K562 (cell line): ENCODE measurements at regions not wholly inside any gene's neighbourhood (a gene's known extent, or its start where the extent isn't known, plus 50 kb on each side); places are given as distances from the start of the nearest gene placed in this dataset.

ENCODE experiments used
- ATAC-seq: fragments of 200-7000 bp; cut with Tn5 transposase; 3 replicates; pipeline ENCODE4 v1.9.1; 2020; ENCODE audit warnings: moderate library complexity
- BruUV-seq: library from RNA; stranded (reverse); fragments of 400-500 nt; replicated peaks from 2 replicates; lab custom pipeline; 2021; lab: Mats Ljungman, UMichigan
- CTCF ChIA-PET: fragments of 300-600 bp; formaldehyde crosslinking; extraction: SDS; loops from one replicate; lab custom pipeline; 2021; ENCODE audit warnings: low intra/inter-chr PET ratio; lab: Yijun Ruan, JAX
- POLR2A ChIA-PET: fragments of 300-600, 350-650 bp; sonication (Branson Sonifier 250); formaldehyde crosslinking; extraction: SDS; loops from one replicate; lab custom pipeline; 2021; ENCODE audit warnings: antibody characterized with exemption, inconsistent platforms; lab: Yijun Ruan, JAX
- DNase-seq, 4 experiments: peaks; one replicate each; pipeline versions ENCODE4 v3.0.0 to v3.0.0-alpha.2; 2011 to 2018; ENCODE audit warnings: low spot score in 3 of 4, mixed read lengths in 3 of 4; ENCODE audit errors: extremely low read depth in 1 of 4
- FAIRE-seq: peaks from 2 replicates; lab custom pipeline; 2011; peaks lifted over from hg19 to GRCh38; lab: Jason Lieb, UNC
- H2AFZ ChIP-seq: 2 replicates; pipeline ENCODE4 v1.6.0; 2011; ENCODE audit warnings: low read depth, low read length, control low read depth, inconsistent platforms
- H3K27ac ChIP-seq: fragments of 200-600 bp; 3 replicates; pipeline ENCODE4 v1.8.0; 2011; ENCODE audit warnings: low read depth, mild to moderate bottlenecking, control low read depth, inconsistent platforms, low read length, moderate library complexity, mixed read lengths; ENCODE audit errors: extremely low read depth
- H3K27me3 ChIP-seq, 2 experiments: fragments of 300-600 bp in 1 of 2; 2 replicates in 1 of 2; 3 replicates in 1 of 2; pipeline versions ENCODE4 v1.6.0 to v1.8.0; 2011; ENCODE audit warnings: inconsistent platforms in 2 of 2, low read length in 2 of 2, mild to moderate bottlenecking in 1 of 2, mixed read lengths in 1 of 2, moderate library complexity in 1 of 2; ENCODE audit not compliant: control insufficient read depth in 2 of 2, insufficient read depth in 2 of 2
- H3K36me3 ChIP-seq: fragments of 300-600 bp; 3 replicates; pipeline ENCODE4 v1.8.0; 2011; ENCODE audit warnings: mild to moderate bottlenecking, low read length, inconsistent platforms; ENCODE audit not compliant: control insufficient read depth, insufficient read depth
- H3K4me1 ChIP-seq, 2 experiments: fragments of 200-600 bp in 1 of 2; replicated peaks in 1 of 2; 2 replicates in 1 of 2; 3 replicates in 1 of 2; pipeline versions ENCODE4 v1.5.1 to v1.8.0; 2011; ENCODE audit warnings: inconsistent platforms in 2 of 2, low read length in 2 of 2, mild to moderate bottlenecking in 1 of 2, mixed read lengths in 1 of 2, moderate library complexity in 1 of 2; ENCODE audit not compliant: control insufficient read depth in 2 of 2, insufficient read depth in 2 of 2
- H3K4me2 ChIP-seq: 2 replicates; pipeline ENCODE4 v1.6.1; 2011; ENCODE audit warnings: low read length, control low read depth, inconsistent platforms, mixed read lengths; ENCODE audit not compliant: insufficient read depth
- H3K4me3 ChIP-seq: fragments of 200-600 bp; sonication (generic), shearing (Covaris generic); 2 replicates; pipeline ENCODE4 v1.5.1; 2016; ENCODE audit warnings: control low read depth, inconsistent platforms
- H3K79me2 ChIP-seq: fragments of 200-600 bp; 3 replicates; pipeline ENCODE4 v1.8.0; 2011; ENCODE audit warnings: low read length, inconsistent platforms; ENCODE audit not compliant: control insufficient read depth, insufficient read depth
- H3K9ac ChIP-seq, 2 experiments: 2 replicates each; pipeline versions ENCODE4 v1.6.0 to v1.6.1; 2011; ENCODE audit warnings: low read depth in 2 of 2, low read length in 2 of 2, control low read depth in 1 of 2, inconsistent platforms in 1 of 2, mild to moderate bottlenecking in 1 of 2, mixed read lengths in 1 of 2; ENCODE audit not compliant: insufficient read depth in 1 of 2
- H3K9me1 ChIP-seq: one replicate; pipeline ENCODE4 v1.6.0; 2011; ENCODE audit warnings: inconsistent platforms, mild to moderate bottlenecking, low read length, moderate library complexity; ENCODE audit not compliant: control insufficient read depth, insufficient read depth
- H3K9me3 ChIP-seq: replicated peaks from 2 replicates; pipeline ENCODE4 v1.5.1; 2011; ENCODE audit warnings: low read depth, low read length, inconsistent platforms; ENCODE audit not compliant: control insufficient read depth, insufficient read depth
- H4K20me1 ChIP-seq: replicated peaks from 2 replicates; pipeline ENCODE4 v1.6.1; 2011; ENCODE audit warnings: low read length, inconsistent platforms, mixed read lengths; ENCODE audit not compliant: control insufficient read depth, insufficient read depth
- BCLAF1 ChIP-seq, 2 experiments: fragments of 450-650 bp in 1 of 2; IDR thresholded peaks; 2 replicates each; pipeline ENCODE4 v1.6.1; 2011 to 2017; ENCODE audit warnings: low read depth in 2 of 2, antibody characterized with exemption in 1 of 2, borderline replicate concordance in 1 of 2, low read length in 1 of 2, mild to moderate bottlenecking in 1 of 2, mixed read lengths in 1 of 2; ENCODE audit not compliant: control insufficient read depth in 1 of 2
- CREB3L1 ChIP-seq: fragments of 450-650 bp; IDR thresholded peaks from 2 replicates; pipeline ENCODE4 v1.6.1; 2014; ENCODE audit warnings: low read depth, mild to moderate bottlenecking, moderate library complexity, borderline replicate concordance
- EZH2 ChIP-seq: IDR thresholded peaks from 2 replicates; pipeline ENCODE4 v1.6.1; 2012; ENCODE audit warnings: low read depth, mild to moderate bottlenecking, inconsistent platforms, low read length, borderline replicate concordance
- HNRNPLL ChIP-seq: fragments of 200-400 bp; formaldehyde crosslinking; IDR thresholded peaks from 2 replicates; pipeline ENCODE4 v1.6.1; 2017; ENCODE audit warnings: low read length, low read depth, mild to moderate bottlenecking; ENCODE audit not compliant: poor library complexity, severe bottlenecking
- MEF2A ChIP-seq: IDR thresholded peaks from 2 replicates; pipeline ENCODE4 v1.6.1; 2011; ENCODE audit warnings: low read depth, mild to moderate bottlenecking, low read length, moderate library complexity; ENCODE audit not compliant: control insufficient read depth
- NCOR1 ChIP-seq: fragments of 450-650 bp; IDR thresholded peaks from 2 replicates; pipeline ENCODE4 v1.6.1; 2016; ENCODE audit warnings: mild to moderate bottlenecking, moderate library complexity
- NFYB ChIP-seq: IDR thresholded peaks from 2 replicates; pipeline ENCODE4 v1.6.1; 2011; ENCODE audit warnings: mild to moderate bottlenecking, moderate library complexity; ENCODE audit not compliant: insufficient read length; ENCODE audit errors: extremely low read depth
- SAP30 ChIP-seq: fragments of 200-600 bp; sonication (generic); IDR thresholded peaks from 2 replicates; pipeline ENCODE4 v1.6.1; 2012; ENCODE audit warnings: borderline replicate concordance, low read depth, mild to moderate bottlenecking, moderate library complexity, low read length, control low read depth, inconsistent platforms; ENCODE audit not compliant: insufficient read depth, poor library complexity, severe bottlenecking
- SFPQ ChIP-seq: fragments of 200-400 bp; formaldehyde crosslinking; IDR thresholded peaks from 2 replicates; pipeline ENCODE4 v1.6.1; 2017; ENCODE audit warnings: mild to moderate bottlenecking, low read depth, low read length, moderate library complexity
- SIN3A ChIP-seq, 2 experiments: fragments of 150-350 bp in 1 of 2; IDR thresholded peaks; 2 replicates each; pipeline ENCODE4 v1.6.1; 2011 to 2016; ENCODE audit warnings: borderline replicate concordance in 2 of 2, low read depth in 2 of 2, low read length in 2 of 2, mild to moderate bottlenecking in 2 of 2, moderate library complexity in 2 of 2; ENCODE audit not compliant: control insufficient read depth in 1 of 2
- USF2 ChIP-seq: sonication (generic); formaldehyde crosslinking; IDR thresholded peaks from 2 replicates; pipeline ENCODE4 v1.5.0; 2020; ENCODE audit warnings: missing genetic modification reagents
- ZNF24 ChIP-seq: fragments of 450-650 bp; IDR thresholded peaks from 2 replicates; pipeline ENCODE4 v1.6.1; 2016
- ZNF507 ChIP-seq: conservative IDR thresholded peaks from 2 replicates; pipeline ENCODE4 v1.6.1; 2017; ENCODE audit warnings: missing genetic modification characterization, missing compliant biosample characterization
- ZNF695 ChIP-seq: fragments of 450-650 bp; formaldehyde crosslinking; IDR thresholded peaks from 2 replicates; pipeline ENCODE4 v1.4.0; 2020; ENCODE audit warnings: mild to moderate bottlenecking, moderate library complexity
- ZNF785 ChIP-seq: fragments of 250-450 bp; sonication (Bioruptor Pico); IDR thresholded peaks from 2 replicates; pipeline ENCODE4 v1.4.0; 2020; ENCODE audit warnings: mild to moderate bottlenecking
- WGBS: fragments of 100-300 bp; shearing (Covaris generic); methylation state at CpG from one replicate; pipeline ENCODE4 v1.1.6; 2016; ENCODE audit warnings: low coverage, mixed read lengths; ENCODE audit not compliant: insufficient coverage; ENCODE audit errors: missing lambda C conversion rate; 5-methylcytosine and 5-hydroxymethylcytosine counted together
- in situ Hi-C: fragments of 300-500 bp; cut with MboI; formaldehyde crosslinking; loops from 4 replicates; pipeline ENCODE4 v1.15.0; 2018; ENCODE audit warnings: inconsistent platforms, mixed read lengths
- intact Hi-C: fragments of 100-400 bp; cut with micrococcal nuclease; formaldehyde crosslinking; loops from 2 replicates; pipeline ENCODE4 v1.14.2; 2022

- H3K9me1 ChIP-seq: no peaks in the 10 kb centered on the region
- in situ Hi-C loops: no loop called here
- intact Hi-C loops: no loop called here
- H3K36me3 ChIP-seq: no peaks in the 10 kb centered on the region
- no peaks in the 10 kb centered on the region for H3K27me3 ChIP-seq
- no peaks in the 10 kb centered on the region for H4K20me1 ChIP-seq
- no peak overlapping the region for H3K9ac ChIP-seq
- no peaks in the 10 kb centered on the region for H3K79me2 ChIP-seq
- CTCF ChIA-PET: no interaction called here
- DNase-seq (no peak), FAIRE-seq (no peak), ATAC-seq (no peak)
- BruUV-seq: no TSS peak
- H2AFZ ChIP-seq: no peak overlapping the region
- no peaks in the 10 kb centered on the region for H3K9me3 ChIP-seq
- H3K4me1 ChIP-seq: no peaks in the 10 kb centered on the region
- 11% methylated on average over 3 of the region's 3 CpGs for WGBS
- H3K27ac ChIP-seq: no peak overlapping the region
- no peak overlapping the region for H3K4me2 ChIP-seq
- POLR2A ChIA-PET: interaction anchor here (0.9 kb wide), 1 partner anchor 12 kb away, joined by 3 read pairs; no protein-coding TSS in a partner anchor
- no peak overlapping the region for H3K4me3 ChIP-seq
- TF ChIP-seq SFPQ: no peak
- TF ChIP-seq NFYB: no peak
- no peak for TF ChIP-seq ZNF695 (CRISPR knock-in tag)
- TF ChIP-seq EZH2: no peak
- TF ChIP-seq HNRNPLL: no peak
- TF ChIP-seq ZNF24: no peak
- no peak for TF ChIP-seq ZNF507 (tag)
- TF ChIP-seq USF2 (CRISPR knock-in tag): no peak
- TF ChIP-seq NCOR1: no peak
- no peak for TF ChIP-seq SIN3A (IDR thresholded peaks at IDR 0.05; ENCODE audit: borderline replicate concordance in 2 of 2, control insufficient read depth in 1 of 2, low read depth in 2 of 2, low read length in 2 of 2)
- TF ChIP-seq ZNF785: no peak
- no peak for TF ChIP-seq BCLAF1 (IDR thresholded peaks at IDR 0.05; ENCODE audit: borderline replicate concordance in 1 of 2, control insufficient read depth in 1 of 2, low read depth in 2 of 2, low read length in 1 of 2)
- TF ChIP-seq CREB3L1: no peak
- no peak for TF ChIP-seq MEF2A
- TF ChIP-seq SAP30: no peak
These were observed 482.5 kb upstream of the FAT3 start for GRCh38 chr11:91742155-91742554.
